H1 (cell line): ENCODE measurements at regions not wholly inside any gene's neighbourhood (a gene's known extent, or its start where the extent isn't known, plus 50 kb on each side); places are given as distances from the start of the nearest gene placed in this dataset.

Source experiments
- CBX8 ChIP-seq: fragments of 300-800, 300-1000 bp; sonication (generic); IDR thresholded peaks from 2 replicates; pipeline ENCODE4 v1.7.1; 2016; ENCODE audit warnings: low read depth, low read length, borderline replicate concordance
- EZH2 ChIP-seq: fragments of 200-600 bp; sonication (generic); IDR thresholded peaks from 2 replicates; pipeline ENCODE4 v1.7.1; 2012; ENCODE audit warnings: low read depth, mild to moderate bottlenecking, moderate library complexity, low read length, inconsistent platforms; ENCODE audit not compliant: severe bottlenecking
- FOSL1 ChIP-seq: IDR thresholded peaks from 2 replicates; pipeline ENCODE4 v1.6.1; 2011; ENCODE audit warnings: mild to moderate bottlenecking, low read depth, low read length, moderate library complexity; ENCODE audit not compliant: insufficient read depth
- HDAC6 ChIP-seq: IDR thresholded peaks from one replicate; pipeline ENCODE4 v1.7.1; 2012; ENCODE audit warnings: low read depth, mild to moderate bottlenecking, inconsistent platforms, low read length, moderate library complexity
- KDM4A ChIP-seq: IDR thresholded peaks from one replicate; pipeline ENCODE4 v1.7.1; 2012; ENCODE audit warnings: low read depth, mild to moderate bottlenecking, moderate library complexity, low read length, inconsistent platforms; ENCODE audit not compliant: severe bottlenecking
- POLR2A ChIP-seq, 2 experiments: IDR thresholded peaks; 1 replicate in 1 of 2; 2 replicates in 1 of 2; pipeline ENCODE4 v1.6.1; 2011; ENCODE audit warnings: low read depth in 2 of 2, low read length in 2 of 2, mild to moderate bottlenecking in 2 of 2; ENCODE audit errors: control extremely low read depth in 1 of 2
- SP1 ChIP-seq: IDR thresholded peaks from 2 replicates; pipeline ENCODE4 v1.6.1; 2011; ENCODE audit warnings: low read depth, low read length
- SP4 ChIP-seq: IDR thresholded peaks from 2 replicates; pipeline ENCODE4 v1.6.1; 2012; ENCODE audit warnings: low read length, inconsistent platforms
- TF ChIP-seq, protein P1 (sequence below): IDR thresholded peaks from 2 replicates; pipeline ENCODE4 v1.6.1; 2011; ENCODE audit warnings: low read length, improper control_type of control experiment

DNA sequence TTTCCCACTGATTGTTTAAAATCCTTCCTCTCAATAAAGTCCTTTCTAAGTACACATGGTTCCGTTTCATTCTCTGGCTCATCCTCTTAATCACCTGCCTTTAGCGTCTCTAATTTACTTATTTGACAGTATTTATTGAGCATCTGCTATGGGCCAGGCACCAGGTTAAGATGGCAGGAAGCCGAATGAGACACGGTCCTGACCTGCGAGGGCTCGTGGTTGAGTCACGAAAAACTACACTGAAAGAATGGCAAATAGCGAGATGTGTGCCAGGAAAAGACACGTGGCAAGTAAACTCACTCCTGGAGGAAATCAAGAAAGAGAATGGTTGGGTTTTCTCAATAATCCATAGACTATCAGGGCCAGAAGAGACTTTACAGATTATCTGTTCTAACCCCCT is 60.9 kb downstream of the HES1 start (continued):
- no peak for TF ChIP-seq SP4
- no peak for TF ChIP-seq SP1
- TF ChIP-seq CBX8: no peak
- no peak for TF ChIP-seq KDM4A
- TF ChIP-seq FOSL1: no peak
- no peak for TF ChIP-seq EZH2
- TF ChIP-seq, protein P1, sequence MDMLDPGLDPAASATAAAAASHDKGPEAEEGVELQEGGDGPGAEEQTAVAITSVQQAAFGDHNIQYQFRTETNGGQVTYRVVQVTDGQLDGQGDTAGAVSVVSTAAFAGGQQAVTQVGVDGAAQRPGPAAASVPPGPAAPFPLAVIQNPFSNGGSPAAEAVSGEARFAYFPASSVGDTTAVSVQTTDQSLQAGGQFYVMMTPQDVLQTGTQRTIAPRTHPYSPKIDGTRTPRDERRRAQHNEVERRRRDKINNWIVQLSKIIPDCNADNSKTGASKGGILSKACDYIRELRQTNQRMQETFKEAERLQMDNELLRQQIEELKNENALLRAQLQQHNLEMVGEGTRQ: no peak
- TF ChIP-seq POLR2A (IDR thresholded peaks at IDR 0.05; ENCODE audit: control extremely low read depth in 1 of 2, low read depth in 2 of 2, low read length in 2 of 2): no peak
- TF ChIP-seq HDAC6: no peak
- TF ChIP-seq, all 59 proteins: peak for 0
